AG10803 (cell line): ENCODE measurements at regions not wholly inside any gene's neighbourhood (a gene's known extent, or its start where the extent isn't known, plus 50 kb on each side); places are given as distances from the start of the nearest gene placed in this dataset.
"Not testable (repeated sequence)": the region's sequence is repeated elsewhere in the genome, so short reads cannot be mapped to it uniquely, and the experiment has no call there.

Experiments used
- DNase-seq: peaks from one replicate; pipeline ENCODE4 v3.0.0; 2010; ENCODE audit warnings: low read depth
- H3K4me3 ChIP-seq: 2 replicates; pipeline ENCODE4 v1.5.1; 2011; ENCODE audit warnings: mild to moderate bottlenecking, low read length, control low read depth
- TF ChIP-seq, protein P1 (sequence below): conservative IDR thresholded peaks from 2 replicates; pipeline ENCODE4 v1.5.1; 2011; ENCODE audit warnings: mild to moderate bottlenecking, low read length, control low read depth, inconsistent platforms

- TF ChIP-seq, protein P1, sequence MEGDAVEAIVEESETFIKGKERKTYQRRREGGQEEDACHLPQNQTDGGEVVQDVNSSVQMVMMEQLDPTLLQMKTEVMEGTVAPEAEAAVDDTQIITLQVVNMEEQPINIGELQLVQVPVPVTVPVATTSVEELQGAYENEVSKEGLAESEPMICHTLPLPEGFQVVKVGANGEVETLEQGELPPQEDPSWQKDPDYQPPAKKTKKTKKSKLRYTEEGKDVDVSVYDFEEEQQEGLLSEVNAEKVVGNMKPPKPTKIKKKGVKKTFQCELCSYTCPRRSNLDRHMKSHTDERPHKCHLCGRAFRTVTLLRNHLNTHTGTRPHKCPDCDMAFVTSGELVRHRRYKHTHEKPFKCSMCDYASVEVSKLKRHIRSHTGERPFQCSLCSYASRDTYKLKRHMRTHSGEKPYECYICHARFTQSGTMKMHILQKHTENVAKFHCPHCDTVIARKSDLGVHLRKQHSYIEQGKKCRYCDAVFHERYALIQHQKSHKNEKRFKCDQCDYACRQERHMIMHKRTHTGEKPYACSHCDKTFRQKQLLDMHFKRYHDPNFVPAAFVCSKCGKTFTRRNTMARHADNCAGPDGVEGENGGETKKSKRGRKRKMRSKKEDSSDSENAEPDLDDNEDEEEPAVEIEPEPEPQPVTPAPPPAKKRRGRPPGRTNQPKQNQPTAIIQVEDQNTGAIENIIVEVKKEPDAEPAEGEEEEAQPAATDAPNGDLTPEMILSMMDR = no peak
- H3K4me3 ChIP-seq = no peak overlapping the region
- DNase-seq = no peak
Observed at GRCh38 chr6:28661097-28661713, 135.5 kb downstream of the GPX5 start.

- H3K4me3 ChIP-seq = no peak overlapping the region
- no peak for DNase-seq
- TF ChIP-seq, protein P1 = no peak
Observed at GRCh38 chr6:28664870-28665396, 139.3 kb downstream of the GPX5 start.

DNA sequence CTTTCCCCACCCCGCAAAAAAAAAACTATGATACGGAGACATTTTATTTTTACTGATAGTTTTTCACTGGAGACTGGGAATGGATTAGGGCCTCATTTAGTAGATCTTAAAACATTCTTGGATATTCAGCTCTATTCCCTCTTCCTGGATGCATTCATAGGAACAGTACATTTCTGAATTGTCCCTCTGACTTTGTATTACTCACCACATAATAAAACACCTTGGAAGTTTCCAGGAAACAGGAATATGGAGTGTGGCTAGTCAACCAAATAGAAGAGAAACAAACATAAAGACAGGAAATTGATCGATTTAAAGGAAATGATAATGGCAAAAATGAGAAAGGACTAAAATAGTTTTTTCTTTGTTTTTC lies 147.7 kb downstream of the GPX5 start:
- no peak for DNase-seq
- no peak overlapping the region for H3K4me3 ChIP-seq
- TF ChIP-seq, protein P1 = no peak

DNA sequence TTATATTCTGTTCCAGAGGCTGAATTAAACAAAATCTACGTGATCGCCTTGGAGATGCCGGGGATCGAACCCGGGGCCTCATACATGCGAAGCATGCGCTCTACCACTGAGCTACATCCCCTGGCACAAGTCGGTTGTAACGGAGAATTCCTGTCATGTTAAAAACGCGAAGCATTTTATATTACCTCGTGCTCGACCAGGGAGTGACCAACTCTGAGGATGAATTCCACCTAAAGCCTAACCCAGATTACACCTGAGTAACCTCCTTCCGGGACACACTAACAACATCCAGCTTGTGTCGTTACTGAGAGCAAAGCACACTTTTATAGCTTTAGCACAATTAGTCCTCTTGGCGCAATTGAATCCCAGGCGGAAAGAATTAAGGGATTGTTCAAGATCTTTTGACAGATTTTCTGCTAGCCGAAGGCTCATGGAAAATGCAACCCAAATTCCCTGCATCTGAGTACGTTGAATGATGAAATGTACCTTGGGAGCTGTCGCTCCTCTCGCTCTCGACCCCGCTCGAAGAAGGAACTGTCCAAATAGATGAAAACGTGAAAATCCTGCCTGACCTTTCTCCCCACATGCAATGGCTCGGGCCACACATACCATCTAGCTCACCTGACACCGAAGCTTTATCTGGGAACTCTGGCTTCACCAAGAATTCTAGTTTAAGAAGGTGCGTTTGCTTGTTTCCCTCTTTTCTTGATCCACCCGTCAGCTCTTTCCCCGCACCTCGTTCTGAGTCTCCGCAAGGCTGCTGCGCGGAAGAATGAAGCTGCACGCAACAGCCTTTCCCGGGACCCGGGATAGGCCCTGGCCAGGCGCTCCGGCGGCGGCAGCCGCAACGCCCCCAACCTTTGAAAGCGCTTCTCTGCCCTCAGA lies 148.3 kb downstream of the GPX5 start:
- TF ChIP-seq, protein P1 = no peak
- peak overlapping the region; percentile 60 for H3K4me3 ChIP-seq
- peak; percentile 64 for DNase-seq

DNA sequence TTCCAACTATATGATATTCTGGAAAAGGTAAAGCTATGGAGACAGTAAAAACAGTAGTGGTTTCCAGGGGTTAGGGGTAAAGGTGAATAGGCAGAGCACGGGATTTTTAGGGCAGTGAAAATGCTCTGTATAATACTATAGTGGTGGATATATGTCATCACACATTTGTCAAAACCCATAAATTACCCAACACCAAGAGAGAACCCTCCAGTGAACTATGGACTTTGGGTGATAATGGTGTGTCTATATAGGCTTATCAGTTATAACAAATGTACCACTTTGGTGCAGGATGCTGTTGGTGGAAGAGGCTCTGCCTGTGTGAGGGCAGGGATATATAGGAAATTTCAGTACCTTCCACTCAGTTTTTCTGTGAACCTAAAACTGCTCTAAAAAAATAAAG lies 149.9 kb downstream of the GPX5 start:
- TF ChIP-seq, protein P1 = no peak
- H3K4me3 ChIP-seq = no peak overlapping the region
- no peak for DNase-seq

- H3K4me3 ChIP-seq = no peak overlapping the region
- no peak for DNase-seq
- TF ChIP-seq, protein P1 = no peak
Observed at GRCh38 chr6:28682542-28682941, 156.9 kb downstream of the GPX5 start.

GRCh38 chr6:28682956-28683685 lies 157.4 kb downstream of the GPX5 start:
- H3K4me3 ChIP-seq, DNase-seq: not testable (repeated sequence)
